IPS-18a (cell line): ENCODE measurements at regions not wholly inside any gene's neighbourhood (a gene's known extent, or its start where the extent isn't known, plus 50 kb on each side); places are given as distances from the start of the nearest gene placed in this dataset.

Source experiments
- H3K27ac ChIP-seq: one replicate; pipeline ENCODE4 v1.5.1; 2013; ENCODE audit warnings: low read length
- H3K27me3 ChIP-seq: one replicate; pipeline ENCODE4 v1.6.1; 2013; ENCODE audit warnings: mild to moderate bottlenecking, low read length; ENCODE audit not compliant: control insufficient read depth, insufficient read depth
- H3K36me3 ChIP-seq: one replicate; pipeline ENCODE4 v1.6.1; 2013; ENCODE audit warnings: low read depth, low read length; ENCODE audit not compliant: control insufficient read depth
- H3K4me1 ChIP-seq: one replicate; pipeline ENCODE4 v1.6.1; 2013; ENCODE audit warnings: low read depth, low read length; ENCODE audit not compliant: control insufficient read depth
- H3K4me3 ChIP-seq: one replicate; pipeline ENCODE4 v1.5.1; 2013; ENCODE audit warnings: low read length
- H3K9ac ChIP-seq: one replicate; pipeline ENCODE4 v1.6.1; 2013; ENCODE audit warnings: mild to moderate bottlenecking, low read length, moderate library complexity
- H3K9me3 ChIP-seq: one replicate; pipeline ENCODE4 v1.6.1; 2013; ENCODE audit warnings: low read depth, low read length; ENCODE audit not compliant: control insufficient read depth

GRCh38 chr4:144556636-144557035, 89.3 kb upstream of the HHIP start:
- no peaks in the 10 kb centered on the region for H3K4me1 ChIP-seq
- no peaks in the 10 kb centered on the region for H3K36me3 ChIP-seq
- no peak overlapping the region for H3K9ac ChIP-seq
- H3K4me3 ChIP-seq = no peak overlapping the region
- no peak overlapping the region for H3K27ac ChIP-seq
- no peaks in the 10 kb centered on the region for H3K9me3 ChIP-seq
- no peaks in the 10 kb centered on the region for H3K27me3 ChIP-seq

GRCh38 chr4:144557404-144557803, 88.6 kb upstream of the HHIP start:
- Histone ChIP-seq H3K4me3 (no peak overlapping the region), H3K27ac (no peak overlapping the region), H3K9me3 (no peaks in the 10 kb centered on the region), H3K9ac (no peak overlapping the region), H3K4me1 (no peaks in the 10 kb centered on the region), H3K36me3 (no peaks in the 10 kb centered on the region), H3K27me3 (no peaks in the 10 kb centered on the region)

- H3K9ac ChIP-seq = no peak overlapping the region
- no peaks in the 10 kb centered on the region for H3K9me3 ChIP-seq
- H3K27ac ChIP-seq = no peak overlapping the region
- no peaks in the 10 kb centered on the region for H3K4me1 ChIP-seq
- H3K4me3 ChIP-seq = no peak overlapping the region
- H3K27me3 ChIP-seq = no peaks in the 10 kb centered on the region
- H3K36me3 ChIP-seq = no peaks in the 10 kb centered on the region
Measured at GRCh38 chr4:144562019-144562705, 83.8 kb upstream of the HHIP start.

- no peaks in the 10 kb centered on the region for H3K4me1 ChIP-seq
- H3K27me3 ChIP-seq = no peaks in the 10 kb centered on the region
- H3K27ac ChIP-seq = no peak overlapping the region
- H3K4me3 ChIP-seq = no peak overlapping the region
- H3K36me3 ChIP-seq = no peaks in the 10 kb centered on the region
- no peak overlapping the region for H3K9ac ChIP-seq
- no peaks in the 10 kb centered on the region for H3K9me3 ChIP-seq
Measured at GRCh38 chr4:144564358-144564757, 81.6 kb upstream of the HHIP start.

GRCh38 chr4:144565527-144566195, 80.3 kb upstream of the HHIP start:
- H3K9me3 ChIP-seq = no peaks in the 10 kb centered on the region
- no peak overlapping the region for H3K4me3 ChIP-seq
- no peaks in the 10 kb centered on the region for H3K27me3 ChIP-seq
- peaks cover 5% of the 10 kb centered on the region for H3K4me1 ChIP-seq
- H3K36me3 ChIP-seq = no peaks in the 10 kb centered on the region
- H3K9ac ChIP-seq = no peak overlapping the region
- no peak overlapping the region for H3K27ac ChIP-seq

- peaks cover 5% of the 10 kb centered on the region for H3K4me1 ChIP-seq
- no peak overlapping the region for H3K9ac ChIP-seq
- H3K9me3 ChIP-seq = no peaks in the 10 kb centered on the region
- H3K27ac ChIP-seq = no peak overlapping the region
- H3K4me3 ChIP-seq = no peak overlapping the region
- no peaks in the 10 kb centered on the region for H3K36me3 ChIP-seq
- no peaks in the 10 kb centered on the region for H3K27me3 ChIP-seq
Measured at GRCh38 chr4:144572660-144573059, 73.3 kb upstream of the HHIP start.

- H3K4me3 ChIP-seq = no peak overlapping the region
- H3K9me3 ChIP-seq = no peaks in the 10 kb centered on the region
- H3K36me3 ChIP-seq = no peaks in the 10 kb centered on the region
- H3K9ac ChIP-seq = no peak overlapping the region
- H3K27me3 ChIP-seq = no peaks in the 10 kb centered on the region
- peaks cover 5% of the 10 kb centered on the region for H3K4me1 ChIP-seq
- H3K27ac ChIP-seq = no peak overlapping the region
Measured at GRCh38 chr4:144574000-144574399, 72.0 kb upstream of the HHIP start.

GRCh38 chr4:144574509-144574908, 71.4 kb upstream of the HHIP start:
- H3K4me1 ChIP-seq = peaks cover 4% of the 10 kb centered on the region
- H3K27me3 ChIP-seq = no peaks in the 10 kb centered on the region
- H3K9ac ChIP-seq = no peak overlapping the region
- no peak overlapping the region for H3K27ac ChIP-seq
- H3K36me3 ChIP-seq = no peaks in the 10 kb centered on the region
- no peak overlapping the region for H3K4me3 ChIP-seq
- H3K9me3 ChIP-seq = no peaks in the 10 kb centered on the region

- Histone ChIP-seq H3K9me3 (no peaks in the 10 kb centered on the region), H3K4me1 (no peaks in the 10 kb centered on the region), H3K27ac (no peak overlapping the region), H3K36me3 (no peaks in the 10 kb centered on the region), H3K4me3 (no peak overlapping the region), H3K9ac (no peak overlapping the region), H3K27me3 (no peaks in the 10 kb centered on the region)
Measured at GRCh38 chr4:144575181-144575580, 70.8 kb upstream of the HHIP start.

- no peak overlapping the region for H3K4me3 ChIP-seq
- H3K27me3 ChIP-seq = no peaks in the 10 kb centered on the region
- no peak overlapping the region for H3K27ac ChIP-seq
- H3K4me1 ChIP-seq = no peaks in the 10 kb centered on the region
- no peak overlapping the region for H3K9ac ChIP-seq
- H3K36me3 ChIP-seq = no peaks in the 10 kb centered on the region
- no peaks in the 10 kb centered on the region for H3K9me3 ChIP-seq
Measured at GRCh38 chr4:144578681-144579080, 67.3 kb upstream of the HHIP start.

GRCh38 chr4:144579411-144580030, 66.4 kb upstream of the HHIP start:
- H3K36me3 ChIP-seq = no peaks in the 10 kb centered on the region
- H3K27me3 ChIP-seq = no peaks in the 10 kb centered on the region
- H3K9ac ChIP-seq = no peak overlapping the region
- no peaks in the 10 kb centered on the region for H3K9me3 ChIP-seq
- no peak overlapping the region for H3K27ac ChIP-seq
- H3K4me3 ChIP-seq = no peak overlapping the region
- H3K4me1 ChIP-seq = no peaks in the 10 kb centered on the region

- Histone ChIP-seq H3K27me3 (no peaks in the 10 kb centered on the region), H3K4me1 (no peaks in the 10 kb centered on the region), H3K36me3 (no peaks in the 10 kb centered on the region), H3K4me3 (no peak overlapping the region), H3K9ac (no peak overlapping the region), H3K9me3 (no peaks in the 10 kb centered on the region), H3K27ac (no peak overlapping the region)
Measured at GRCh38 chr4:144580430-144580829, 65.5 kb upstream of the HHIP start.
